GM23338 (cell line): ENCODE measurements at regions not wholly inside any gene's neighbourhood (a gene's known extent, or its start where the extent isn't known, plus 50 kb on each side); places are given as distances from the start of the nearest gene placed in this dataset.

Source experiments
- ATAC-seq: fragments of 200-7000 bp; cut with Tn5 transposase; 3 replicates; pipeline ENCODE4 v1.9.1; 2020
- DNase-seq: peaks from one replicate; pipeline ENCODE4 v3.0.0-alpha.2; 2015; ENCODE audit warnings: low spot score
- H2AFZ ChIP-seq: fragments of 200-600 bp; sonication (generic); 2 replicates; pipeline ENCODE4 v1.8.0; 2016; ENCODE audit warnings: antibody characterized with exemption, mild to moderate bottlenecking, moderate library complexity
- H3F3A ChIP-seq: fragments of 200-600 bp; sonication (generic); replicated peaks from 2 replicates; pipeline ENCODE4 v1.8.0; 2017; ENCODE audit warnings: antibody characterized with exemption, mixed run types, low read depth
- H3K27ac ChIP-seq: fragments of 200-600 bp; sonication (generic); 2 replicates; pipeline ENCODE4 v1.6.1; 2016; ENCODE audit warnings: low read depth
- H3K27me3 ChIP-seq: fragments of 200-600 bp; sonication (generic); 2 replicates; pipeline ENCODE4 v1.8.0; 2016; ENCODE audit warnings: mild to moderate bottlenecking, mixed run types, moderate library complexity; ENCODE audit not compliant: insufficient read depth
- H3K36me3 ChIP-seq: fragments of 200-600 bp; sonication (generic); 2 replicates; pipeline ENCODE4 v1.8.0; 2016; ENCODE audit warnings: mild to moderate bottlenecking; ENCODE audit not compliant: insufficient read depth
- H3K4me1 ChIP-seq: fragments of 200-600 bp; sonication (generic); 2 replicates; pipeline ENCODE4 v1.8.0; 2016; ENCODE audit warnings: mild to moderate bottlenecking, moderate library complexity; ENCODE audit not compliant: insufficient read depth
- H3K4me2 ChIP-seq: fragments of 200-600 bp; sonication (generic); 2 replicates; pipeline ENCODE4 v1.7.1; 2017; ENCODE audit warnings: mixed run types
- H3K4me3 ChIP-seq: fragments of 200-600 bp; sonication (generic); 2 replicates; pipeline ENCODE4 v1.6.1; 2016; ENCODE audit warnings: mixed run types
- H3K79me2 ChIP-seq: fragments of 200-600 bp; sonication (generic); replicated peaks from 2 replicates; pipeline ENCODE4 v1.8.0; 2017; ENCODE audit warnings: mild to moderate bottlenecking; ENCODE audit not compliant: insufficient read depth
- H3K9me2 ChIP-seq: fragments of 200-600 bp; sonication (generic); 2 replicates; pipeline ENCODE4 v1.8.0; 2017; ENCODE audit not compliant: insufficient read depth
- H4K20me1 ChIP-seq: fragments of 200-600 bp; sonication (generic); replicated peaks from 2 replicates; pipeline ENCODE4 v1.8.0; 2017; ENCODE audit warnings: mild to moderate bottlenecking; ENCODE audit not compliant: insufficient read depth
- H3K27ac Mint-ChIP-seq: 2 replicates; pipeline ENCODE4 v1.8.0; 2020; ENCODE audit warnings: inconsistent platforms, mild to moderate bottlenecking, moderate library complexity, mixed read lengths
- H3K27me3 Mint-ChIP-seq: 3 replicates; pipeline ENCODE4 v1.8.0; 2022; ENCODE audit warnings: low read depth, mild to moderate bottlenecking, moderate library complexity, mixed read lengths, inconsistent platforms; ENCODE audit not compliant: insufficient read depth, poor library complexity
- H3K36me3 Mint-ChIP-seq: 3 replicates; pipeline ENCODE4 v1.8.0; 2021; ENCODE audit warnings: low read depth, mild to moderate bottlenecking, inconsistent platforms, moderate library complexity, mixed read lengths
- H3K4me1 Mint-ChIP-seq: 3 replicates; pipeline ENCODE4 v1.8.0; 2020; ENCODE audit warnings: mild to moderate bottlenecking, inconsistent platforms, mixed read lengths
- H3K4me3 Mint-ChIP-seq: 3 replicates; pipeline ENCODE4 v1.8.0; 2021; ENCODE audit warnings: moderate library complexity, mild to moderate bottlenecking, inconsistent platforms, mixed read lengths
- H3K9me3 Mint-ChIP-seq: 3 replicates; pipeline ENCODE4 v1.8.0; 2020; ENCODE audit warnings: moderate library complexity, mild to moderate bottlenecking, inconsistent platforms, mixed read lengths
- CREB1 ChIP-seq: fragments of 250-450 bp; sonication (Bioruptor Pico); IDR thresholded peaks from 2 replicates; pipeline ENCODE4 v1.5.0; 2020; ENCODE audit warnings: low read depth, mild to moderate bottlenecking, moderate library complexity
- CTCF ChIP-seq, 2 experiments: fragments of 200-600 bp in 1 of 2; sonication (generic) in 1 of 2; conservative IDR thresholded peaks; 2 replicates each; pipeline versions ENCODE4 v1.5.1 to v1.6.1; 2016 to 2017; ENCODE audit warnings: antibody characterized with exemption in 2 of 2, low read depth in 2 of 2, mild to moderate bottlenecking in 2 of 2, moderate library complexity in 1 of 2
- ETS1 ChIP-seq: IDR thresholded peaks from 2 replicates; pipeline ENCODE4 v1.6.1; 2016; ENCODE audit warnings: antibody characterized with exemption
- JUNB ChIP-seq: IDR thresholded peaks from one replicate; pipeline ENCODE4 v1.6.1; 2016; ENCODE audit warnings: antibody characterized with exemption; ENCODE audit not compliant: unreplicated experiment
- NANOG ChIP-seq: IDR thresholded peaks from 2 replicates; pipeline ENCODE4 v1.6.1; 2016; ENCODE audit warnings: antibody characterized with exemption, borderline replicate concordance
- STAT1 ChIP-seq: IDR thresholded peaks from one replicate; pipeline ENCODE4 v1.6.1; 2016; ENCODE audit warnings: antibody characterized with exemption; ENCODE audit not compliant: unreplicated experiment
- ZNF331 ChIP-seq: fragments of 250-450 bp; sonication (Bioruptor Pico); IDR thresholded peaks from 2 replicates; pipeline ENCODE4 v1.5.0; 2020; ENCODE audit warnings: low read depth, mild to moderate bottlenecking, moderate library complexity
- ZNF462 ChIP-seq: fragments of 250-450 bp; sonication (Bioruptor Pico); IDR thresholded peaks from 2 replicates; pipeline ENCODE4 v1.5.0; 2020; ENCODE audit warnings: mild to moderate bottlenecking, moderate library complexity

- TF ChIP-seq ZNF462 (CRISPR knock-in tag) = no peak
These were observed 204.2 kb upstream of the ONECUT1 start (continued) for GRCh38 chr15:52994290-52994689.

GRCh38 chr15:52984507-52984906 lies 194.4 kb upstream of the ONECUT1 start:
- no peaks in the 10 kb centered on the region for H3K9me3 Mint-ChIP-seq
- no peak overlapping the region for H3K4me3 ChIP-seq
- no peak overlapping the region for H3K4me3 Mint-ChIP-seq
- DNase-seq (no peak), ATAC-seq (no peak)
- no peaks in the 10 kb centered on the region; the same call in 1 of the 2 replicates for H3K4me1 ChIP-seq
- H3K9me2 ChIP-seq = no peaks in the 10 kb centered on the region
- H3K27ac ChIP-seq = no peak overlapping the region
- no peaks in the 10 kb centered on the region for H3K36me3 ChIP-seq
- peak overlapping the region; percentile 67 for H2AFZ ChIP-seq
- TF ChIP-seq JUNB = no peak
- TF ChIP-seq CREB1 (CRISPR knock-in tag) = no peak
- no peak for TF ChIP-seq STAT1
- no peak for TF ChIP-seq NANOG
- H3K27me3 ChIP-seq = no peaks in the 10 kb centered on the region
- H3K4me1 Mint-ChIP-seq = peaks cover 10% of the 10 kb centered on the region
- H3F3A ChIP-seq = no peaks in the 10 kb centered on the region
- H3K36me3 Mint-ChIP-seq = no peaks in the 10 kb centered on the region
- no peaks in the 10 kb centered on the region for H4K20me1 ChIP-seq
- H3K27ac Mint-ChIP-seq = no peak overlapping the region
- no peak overlapping the region for H3K4me2 ChIP-seq
- H3K27me3 Mint-ChIP-seq = peaks cover 3% of the 10 kb centered on the region
- H3K79me2 ChIP-seq = no peaks in the 10 kb centered on the region

GRCh38 chr15:52980446-52980845 lies 190.3 kb upstream of the ONECUT1 start:
- Histone ChIP-seq H3K4me1 (no peaks in the 10 kb centered on the region; the same call in 1 of the 2 replicates), H3K4me3 (no peak overlapping the region), H2AFZ (no peak overlapping the region), H3K36me3 (no peaks in the 10 kb centered on the region), H3K27ac (no peak overlapping the region), H4K20me1 (no peaks in the 10 kb centered on the region), H3K27me3 (no peaks in the 10 kb centered on the region), H3F3A (no peaks in the 10 kb centered on the region), H3K9me2 (peaks cover 3% of the 10 kb centered on the region; the same call in 1 of the 2 replicates), H3K4me2 (no peak overlapping the region), H3K79me2 (no peaks in the 10 kb centered on the region)
- no peaks in the 10 kb centered on the region for H3K9me3 Mint-ChIP-seq
- no peak overlapping the region for H3K27ac Mint-ChIP-seq
- H3K4me1 Mint-ChIP-seq = peaks cover 10% of the 10 kb centered on the region
- DNase-seq (no peak), ATAC-seq (no peak)
- H3K4me3 Mint-ChIP-seq = no peak overlapping the region
- peaks cover 2% of the 10 kb centered on the region for H3K27me3 Mint-ChIP-seq
- no peaks in the 10 kb centered on the region for H3K36me3 Mint-ChIP-seq
- TF ChIP-seq ZNF331 (CRISPR knock-in tag) = no peak
- TF ChIP-seq JUNB = no peak
- no peak for TF ChIP-seq STAT1
- no peak for TF ChIP-seq CTCF (conservative IDR thresholded peaks at IDR 0.05; ENCODE audit: low read depth in 2 of 2)
- no peak for TF ChIP-seq ETS1
- no peak for TF ChIP-seq NANOG
